NCI-H1417 (cell line): ENCODE measurements at regions not wholly inside any gene's neighbourhood (a gene's known extent, or its start where the extent isn't known, plus 50 kb on each side); places are given as distances from the start of the nearest gene placed in this dataset.

Experiments
- DNase-seq, 3 experiments: peaks; one replicate each; lab custom pipeline; 2025; lab: John Stamatoyannopoulos, UW

GRCh38 chr16:25311950-25312349 is 54.3 kb upstream of the ZKSCAN2 start:
- no peak for DNase-seq

GRCh38 chr16:25311039-25311438 is 53.4 kb upstream of the ZKSCAN2 start:
- no peak for DNase-seq
